ENCODE measurements at regions not wholly inside any gene's neighbourhood (a gene's known extent, or its start where the extent isn't known, plus 50 kb on each side); places are given as distances from the start of the nearest gene placed in this dataset.

GRCh38 chr11:134678744-134679143 is 266.7 kb upstream of the B3GAT1 start:
- DNase-seq, result no peak

GRCh38 chr11:134677891-134678551 is 266.0 kb upstream of the B3GAT1 start:
- no peak for DNase-seq

DNA sequence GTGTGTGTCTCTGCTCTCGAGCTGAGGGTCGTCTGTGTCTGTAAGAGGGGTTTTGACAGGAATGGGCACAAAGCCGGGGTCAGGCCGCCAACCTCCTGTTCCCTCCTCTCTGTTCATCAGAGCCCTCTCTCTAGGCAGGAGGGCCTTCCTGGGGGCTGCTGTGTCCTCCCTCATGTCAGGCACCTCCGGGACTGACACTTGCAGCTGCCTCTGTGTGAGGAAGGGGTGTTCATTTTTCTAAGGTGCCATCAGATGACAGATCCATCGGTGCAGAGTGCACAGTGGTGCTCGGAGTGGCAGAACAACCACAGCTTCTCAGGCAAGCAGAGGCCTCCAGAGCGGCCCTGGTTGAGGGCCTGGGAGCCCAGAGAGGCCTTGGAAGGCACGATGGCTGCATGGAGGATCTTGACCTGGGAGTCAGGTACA is 265.4 kb upstream of the B3GAT1 start:
- DNase-seq, result no peak

- no peak for DNase-seq
Observed at GRCh38 chr11:134676516-134677287, 264.7 kb upstream of the B3GAT1 start.

DNA sequence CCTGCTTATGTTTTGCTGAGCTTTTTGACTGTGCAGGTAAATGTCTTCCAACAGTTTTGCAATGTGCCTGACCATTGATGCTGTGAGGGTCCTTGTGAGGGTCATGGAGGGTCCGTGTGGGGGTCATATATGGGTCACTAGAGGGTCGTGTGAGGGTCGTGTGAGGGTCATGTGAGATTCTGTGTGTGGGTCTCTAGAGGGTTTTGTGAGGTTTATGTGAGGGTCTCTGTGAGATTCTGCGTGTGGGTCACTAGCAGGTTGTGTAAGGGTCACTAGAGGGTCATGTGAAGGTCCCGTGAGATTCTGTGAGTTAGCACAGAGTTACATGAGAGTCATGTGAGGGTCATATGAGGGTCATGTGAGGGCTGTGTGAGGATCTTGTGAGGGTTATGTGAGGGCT is 263.9 kb upstream of the B3GAT1 start:
- DNase-seq, result no peak

GRCh38 chr11:134674974-134675373 is 262.9 kb upstream of the B3GAT1 start:
- no peak for DNase-seq

GRCh38 chr11:134670961-134671370 is 258.9 kb upstream of the B3GAT1 start:
- DNase-seq, result no peak

- no peak for DNase-seq
Observed at GRCh38 chr11:134670247-134670782, 258.3 kb upstream of the B3GAT1 start.

GRCh38 chr11:134669796-134670195 is 257.8 kb upstream of the B3GAT1 start:
- DNase-seq, result no peak

DNA sequence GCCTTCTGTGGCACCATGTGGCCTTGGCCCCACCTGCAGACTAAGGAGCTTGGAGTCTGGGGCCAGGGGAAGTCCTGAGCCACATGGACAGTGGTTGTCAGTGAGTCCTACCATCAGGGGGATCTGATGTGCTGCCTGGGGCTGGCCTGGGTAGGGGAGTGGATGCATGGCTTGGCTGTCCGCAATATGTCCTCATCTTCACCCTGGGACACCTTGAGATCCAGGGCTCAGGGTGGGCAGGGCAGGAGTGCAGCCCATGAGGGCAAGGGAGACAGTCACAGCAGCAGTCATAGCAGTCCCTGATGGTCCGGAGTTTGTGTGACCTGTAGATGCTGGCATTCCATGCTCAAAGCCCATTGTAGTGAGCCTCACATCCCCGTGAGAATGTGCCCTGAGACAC is 256.8 kb upstream of the B3GAT1 start:
- no peak for DNase-seq

GRCh38 chr11:134668076-134668475 is 256.0 kb upstream of the B3GAT1 start:
- DNase-seq, result no peak

- DNase-seq, result no peak
Observed at GRCh38 chr11:134667505-134667904, 255.5 kb upstream of the B3GAT1 start.

DNA sequence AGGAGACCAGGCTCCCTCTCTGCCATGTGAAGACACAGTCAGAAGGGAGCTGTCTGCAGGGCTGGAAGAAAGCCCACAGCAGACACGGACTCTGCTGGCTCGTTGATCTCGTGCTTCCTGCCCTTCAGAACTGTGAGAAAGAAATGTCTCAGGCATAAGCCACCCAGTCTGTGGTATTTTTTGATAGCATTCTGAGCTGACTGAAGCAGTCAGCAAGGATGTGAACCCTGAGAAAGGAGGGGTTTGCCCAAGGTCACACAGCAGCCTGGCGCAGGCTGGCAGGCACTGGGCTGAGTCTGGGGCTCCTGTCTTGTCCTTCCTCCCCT is 255.1 kb upstream of the B3GAT1 start:
- no peak for DNase-seq

GRCh38 chr11:134666273-134667174 is 254.5 kb upstream of the B3GAT1 start:
- DNase-seq, result no peak

DNA sequence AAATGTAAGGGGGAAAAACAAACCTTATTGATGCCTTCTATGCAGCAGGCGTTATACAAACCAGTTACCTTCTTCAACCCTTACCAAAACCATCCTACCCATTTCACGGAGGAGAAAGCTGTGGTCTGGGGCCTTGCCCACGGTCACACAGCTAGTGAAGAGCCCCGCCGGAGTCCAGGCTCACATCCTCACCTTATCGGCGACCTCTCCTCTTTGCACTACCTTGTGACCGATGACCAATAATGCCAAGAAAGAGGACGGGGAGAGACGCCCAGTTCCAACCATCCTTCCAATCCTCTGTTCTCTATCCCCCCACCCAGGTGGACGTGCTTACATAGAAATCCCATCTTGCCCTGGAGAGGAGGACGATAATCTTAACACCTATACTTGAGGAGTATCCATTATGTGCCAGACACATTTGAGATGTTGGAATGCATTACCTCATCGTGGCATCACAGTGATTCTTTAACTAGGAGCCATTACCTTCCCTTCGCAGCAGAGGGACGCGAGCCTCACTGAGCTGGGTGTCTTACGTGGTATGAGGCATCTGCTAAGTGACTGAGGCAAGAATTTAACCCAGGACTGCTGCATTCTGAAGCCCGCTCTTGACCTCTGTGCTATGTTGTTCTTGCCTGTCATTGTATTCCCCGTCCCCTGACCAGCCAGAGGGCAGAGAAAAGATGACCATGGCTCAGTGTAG is 253.7 kb upstream of the B3GAT1 start:
- DNase-seq, result no peak

- DNase-seq, result no peak
Observed at GRCh38 chr11:134665188-134665535, 253.1 kb upstream of the B3GAT1 start.

GRCh38 chr11:134664447-134665187 is 252.6 kb upstream of the B3GAT1 start:
- DNase-seq, result no peak

DNA sequence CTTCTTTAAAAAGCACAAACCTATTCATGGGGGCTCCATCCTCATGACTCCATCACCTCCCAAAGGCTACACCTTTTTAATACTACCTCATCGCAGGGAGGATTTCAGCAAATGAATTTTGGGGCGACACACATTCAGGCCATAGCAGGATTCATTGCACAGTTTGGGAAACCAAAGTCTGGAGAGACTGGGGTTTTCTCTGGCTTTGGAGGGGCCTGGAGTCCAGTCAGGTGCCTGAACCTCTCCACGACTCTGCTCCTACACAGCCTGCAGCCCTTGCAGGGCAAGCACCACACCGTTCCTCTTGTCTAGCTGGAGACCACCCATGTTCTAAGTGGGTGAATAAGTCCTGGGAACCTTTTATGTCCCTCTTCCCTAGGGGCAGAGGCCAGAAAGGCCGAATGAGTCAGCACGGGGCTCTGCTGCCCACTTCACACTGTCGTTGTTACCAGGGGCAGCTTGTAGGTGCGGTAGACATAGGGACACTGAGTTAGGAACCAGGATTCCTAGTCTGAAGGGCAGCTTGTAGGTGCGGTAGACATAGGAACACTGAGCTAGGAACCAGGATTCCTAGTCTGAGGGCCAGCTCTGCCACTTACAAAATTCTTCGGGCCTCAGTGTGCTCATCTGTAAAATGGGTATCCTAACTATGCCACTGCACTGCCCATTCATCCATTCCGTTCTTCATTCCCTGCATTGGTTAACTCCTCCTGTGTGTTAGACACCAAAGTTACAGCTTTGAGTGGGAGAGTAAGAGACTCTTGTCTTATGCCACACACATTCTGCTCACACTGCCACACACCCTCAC is 251.7 kb upstream of the B3GAT1 start:
- no peak for DNase-seq

- no peak for DNase-seq
Observed at GRCh38 chr11:134662629-134663360, 250.8 kb upstream of the B3GAT1 start.

- DNase-seq, result no peak
Observed at GRCh38 chr11:134661660-134662059, 249.6 kb upstream of the B3GAT1 start.

- no peak for DNase-seq
Observed at GRCh38 chr11:134660416-134660815, 248.4 kb upstream of the B3GAT1 start.

Measured in NCI-H774 (cell line).